Fibroblast of villous mesenchyme (primary cell): ENCODE measurements at regions not wholly inside any gene's neighbourhood (a gene's known extent, or its start where the extent isn't known, plus 50 kb on each side); places are given as distances from the start of the nearest gene placed in this dataset.

Experiments used
- DNase-seq: peaks from one replicate; pipeline ENCODE4 v3.0.0-alpha.2; 2010; ENCODE audit warnings: low read depth
- H3K4me3 ChIP-seq: 2 replicates; pipeline ENCODE4 v1.5.1; 2011; ENCODE audit warnings: low read depth, mild to moderate bottlenecking, low read length
- TF ChIP-seq, protein P1 (sequence below): IDR thresholded peaks from 2 replicates; pipeline ENCODE4 v1.5.1; 2012; ENCODE audit warnings: low read depth, mild to moderate bottlenecking, low read length; ENCODE audit not compliant: insufficient read depth

DNA sequence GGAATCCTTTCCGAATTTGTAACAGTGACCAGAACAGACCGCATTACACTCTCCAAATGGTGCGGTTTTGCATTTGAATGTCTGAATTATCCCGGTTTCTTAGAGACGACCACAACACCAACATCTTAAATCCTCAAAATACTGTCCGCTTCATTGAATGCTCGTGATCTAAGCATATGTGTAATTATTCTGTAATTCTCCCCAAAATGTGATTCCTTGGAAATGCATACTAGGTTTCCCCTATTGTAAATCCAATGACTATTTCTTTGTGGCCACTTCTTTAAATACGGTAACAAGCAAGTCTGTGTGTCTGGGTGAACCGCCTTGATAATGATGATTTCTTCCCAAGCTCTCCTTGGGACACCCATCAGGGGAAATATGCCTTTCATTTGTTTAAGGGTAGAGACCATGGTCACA, 87.3 kb upstream of the DBX1 start:
- DNase-seq: no peak
- H3K4me3 ChIP-seq: no peak overlapping the region
- TF ChIP-seq, protein P1, sequence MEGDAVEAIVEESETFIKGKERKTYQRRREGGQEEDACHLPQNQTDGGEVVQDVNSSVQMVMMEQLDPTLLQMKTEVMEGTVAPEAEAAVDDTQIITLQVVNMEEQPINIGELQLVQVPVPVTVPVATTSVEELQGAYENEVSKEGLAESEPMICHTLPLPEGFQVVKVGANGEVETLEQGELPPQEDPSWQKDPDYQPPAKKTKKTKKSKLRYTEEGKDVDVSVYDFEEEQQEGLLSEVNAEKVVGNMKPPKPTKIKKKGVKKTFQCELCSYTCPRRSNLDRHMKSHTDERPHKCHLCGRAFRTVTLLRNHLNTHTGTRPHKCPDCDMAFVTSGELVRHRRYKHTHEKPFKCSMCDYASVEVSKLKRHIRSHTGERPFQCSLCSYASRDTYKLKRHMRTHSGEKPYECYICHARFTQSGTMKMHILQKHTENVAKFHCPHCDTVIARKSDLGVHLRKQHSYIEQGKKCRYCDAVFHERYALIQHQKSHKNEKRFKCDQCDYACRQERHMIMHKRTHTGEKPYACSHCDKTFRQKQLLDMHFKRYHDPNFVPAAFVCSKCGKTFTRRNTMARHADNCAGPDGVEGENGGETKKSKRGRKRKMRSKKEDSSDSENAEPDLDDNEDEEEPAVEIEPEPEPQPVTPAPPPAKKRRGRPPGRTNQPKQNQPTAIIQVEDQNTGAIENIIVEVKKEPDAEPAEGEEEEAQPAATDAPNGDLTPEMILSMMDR: no peak

DNA sequence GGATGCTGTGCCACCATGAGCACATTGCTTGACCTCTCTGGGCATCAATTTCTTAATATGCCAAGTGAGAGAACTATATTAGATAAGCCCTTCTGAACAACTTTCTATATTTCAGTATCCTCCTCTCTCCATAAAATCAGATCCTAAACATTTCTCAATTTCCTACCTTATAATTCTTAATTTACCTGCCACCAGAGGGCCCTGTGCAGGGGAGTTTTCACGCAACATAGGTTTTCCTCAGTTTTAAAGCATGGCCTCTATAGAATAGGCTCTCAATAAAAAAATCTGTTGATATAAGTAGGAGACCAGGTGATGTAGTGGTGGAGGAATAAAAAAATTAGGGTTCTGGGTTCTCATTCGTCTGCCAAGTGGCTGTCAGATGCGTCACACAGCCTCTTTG, 83.7 kb upstream of the DBX1 start:
- no peak overlapping the region for H3K4me3 ChIP-seq
- no peak for DNase-seq
- TF ChIP-seq, protein P1: peak; percentile 30

DNA sequence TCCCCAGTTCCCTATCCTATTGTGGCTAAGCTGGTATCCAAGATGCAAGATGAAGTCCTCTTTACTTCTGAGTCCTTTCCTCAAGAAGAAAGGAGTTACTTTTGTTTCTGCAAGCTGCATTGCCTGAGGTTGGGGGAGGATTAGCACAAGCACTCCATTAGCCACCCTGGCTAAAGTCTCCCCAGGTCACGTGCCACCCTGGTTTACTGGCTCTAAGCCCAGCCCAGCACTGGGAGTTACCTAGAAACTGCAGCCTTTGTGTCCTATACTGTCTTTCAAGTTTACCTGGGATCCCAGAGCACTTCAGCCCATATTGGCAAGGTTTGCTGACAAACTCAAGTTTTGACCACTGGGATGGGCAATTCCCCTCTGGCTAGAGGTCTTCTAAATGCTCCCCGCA, 78.4 kb upstream of the DBX1 start:
- TF ChIP-seq, protein P1: no peak
- no peak for DNase-seq
- H3K4me3 ChIP-seq: no peak overlapping the region

DNA sequence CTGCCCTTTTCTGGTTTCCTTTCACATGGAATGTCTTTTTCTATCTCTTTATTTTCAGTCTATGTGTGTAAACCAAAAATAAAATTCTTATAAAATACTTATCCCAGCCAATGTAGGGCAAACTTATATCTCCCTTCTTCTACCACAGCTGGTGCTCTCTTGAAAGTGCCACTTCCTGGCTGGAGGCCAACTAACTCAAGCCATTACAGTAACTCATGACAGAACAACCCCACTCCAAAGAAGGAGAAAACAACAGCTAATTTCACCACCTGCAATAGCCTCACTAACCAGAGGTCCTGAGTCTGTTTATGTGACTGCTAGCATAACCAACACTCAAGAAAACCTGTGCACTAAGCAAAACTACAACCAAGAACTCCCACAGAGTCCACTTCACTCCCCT, 74.9 kb upstream of the DBX1 start:
- TF ChIP-seq, protein P1: no peak
- H3K4me3 ChIP-seq: no peak overlapping the region
- no peak for DNase-seq

DNA sequence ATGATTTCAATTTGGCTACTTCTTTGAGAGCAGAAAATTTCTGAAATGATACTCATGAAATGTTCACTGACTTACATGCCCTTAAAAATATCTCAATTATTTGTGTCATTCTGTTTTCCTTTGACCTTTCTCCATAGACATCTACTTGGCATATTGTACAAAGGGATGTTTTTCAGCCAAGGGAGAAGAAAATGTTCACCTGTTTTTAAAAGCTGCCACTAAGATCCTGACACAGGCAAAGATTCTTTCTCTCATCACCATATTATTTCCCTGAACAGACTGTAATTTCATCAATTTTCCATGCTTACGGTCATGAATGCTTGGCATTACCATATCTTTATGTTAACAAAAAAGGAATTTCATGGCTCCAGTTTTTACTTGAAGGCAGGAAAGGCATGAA, 67.4 kb upstream of the DBX1 start:
- no peak for DNase-seq

DNA sequence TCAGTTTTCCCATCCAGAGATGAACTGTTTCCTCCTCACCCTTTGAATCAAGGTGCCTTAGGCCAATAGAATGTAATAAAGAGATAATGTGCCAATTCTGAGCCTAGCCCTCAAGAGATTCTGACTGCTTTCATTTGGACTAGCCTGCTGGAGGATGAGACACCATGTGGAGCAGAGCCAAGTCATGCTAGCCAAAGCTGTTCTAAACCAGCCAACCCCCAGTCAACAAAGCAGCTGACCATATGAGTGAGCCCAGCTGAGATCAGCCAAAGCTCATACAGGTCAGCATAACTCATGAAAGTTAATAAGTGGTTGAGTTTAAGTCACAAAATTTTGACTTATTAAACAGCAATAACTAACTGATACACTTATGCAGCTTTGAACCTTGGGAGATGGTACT, 66.7 kb upstream of the DBX1 start:
- TF ChIP-seq, protein P1: no peak
- H3K4me3 ChIP-seq: no peak overlapping the region
- DNase-seq: no peak

More for the DNA sequence above, 67.4 kb upstream of the DBX1 start:
- no peak overlapping the region for H3K4me3 ChIP-seq
- TF ChIP-seq, protein P1: no peak

DNA sequence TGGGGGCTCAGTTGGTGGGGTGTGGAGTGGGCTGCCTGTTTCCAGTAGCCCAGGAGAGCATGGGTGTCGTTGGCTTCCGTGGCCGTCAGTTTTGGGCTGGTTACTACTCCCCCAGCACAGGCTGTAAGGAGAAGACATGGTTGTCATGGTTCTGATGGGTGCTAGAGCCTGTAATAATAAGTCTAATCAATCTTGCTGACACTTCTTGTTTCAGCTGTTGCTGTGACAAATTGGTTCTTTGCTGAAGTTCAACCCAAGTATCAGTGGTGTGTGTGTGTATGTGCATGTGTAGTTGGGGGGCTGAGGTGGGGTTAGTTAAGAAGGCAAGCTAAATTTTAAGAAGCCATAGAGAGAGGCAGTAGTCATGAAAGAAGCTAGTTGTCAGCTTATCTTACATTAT, 61.3 kb upstream of the DBX1 start:
- TF ChIP-seq, protein P1: no peak
- DNase-seq: no peak
- H3K4me3 ChIP-seq: no peak overlapping the region
